Kidney tubule cell (primary cell): ENCODE measurements at regions not wholly inside any gene's neighbourhood (a gene's known extent, or its start where the extent isn't known, plus 50 kb on each side); places are given as distances from the start of the nearest gene placed in this dataset.
"Not testable (repeated sequence)": the region's sequence is repeated elsewhere in the genome, so short reads cannot be mapped to it uniquely, and the experiment has no call there.

Experiments
- DNase-seq: peaks from one replicate; pipeline ENCODE4 v3.0.0-alpha.2; 2018; ENCODE audit warnings: low spot score

- not testable (repeated sequence) for DNase-seq
These were observed 62.8 kb downstream of the SCP2D1 start for GRCh38 chr20:18876394-18876793.

DNA sequence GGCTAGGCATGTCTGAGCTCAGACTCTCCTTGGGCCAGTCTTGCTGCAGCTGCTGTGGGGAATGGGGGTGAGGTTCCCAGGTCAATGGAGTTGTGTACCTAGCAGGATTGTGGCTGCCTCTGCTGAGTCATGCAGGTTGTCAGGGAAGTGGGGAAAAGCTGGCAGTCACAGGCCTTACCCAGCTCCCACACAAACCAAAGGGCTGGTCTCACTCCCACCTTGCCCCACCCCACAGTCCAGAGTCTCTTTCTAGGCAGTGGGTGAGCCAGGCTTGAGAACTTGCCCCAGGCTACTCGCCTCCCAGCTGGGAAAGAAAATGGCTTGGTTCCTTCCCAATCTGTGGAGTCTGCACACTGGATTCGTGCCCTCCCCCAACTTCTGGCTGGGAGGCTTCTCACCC, 65.7 kb downstream of the SCP2D1 start:
- DNase-seq: peak; percentile 68

DNA sequence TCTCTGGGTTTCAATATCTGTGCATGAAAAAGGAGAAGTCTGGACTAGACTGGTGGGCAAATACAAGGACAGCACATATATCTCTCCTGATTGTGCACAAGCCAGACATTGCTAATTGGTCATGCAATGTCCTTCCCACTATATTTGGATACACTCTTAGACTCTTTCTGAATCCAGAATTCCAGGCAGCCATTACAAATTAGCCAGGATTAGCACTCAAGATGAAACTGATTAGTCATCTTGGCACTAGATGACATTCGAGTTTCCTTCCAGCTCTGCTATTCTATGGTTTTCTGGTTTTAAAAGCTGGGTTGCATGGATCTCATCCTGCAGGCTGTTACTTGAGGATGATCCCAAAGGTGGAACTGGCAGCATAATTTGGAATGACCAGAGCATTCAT, 73.2 kb downstream of the SCP2D1 start:
- peak; percentile 6 for DNase-seq

GRCh38 chr20:18901980-18902737, 88.6 kb downstream of the SCP2D1 start:
- no peak for DNase-seq

GRCh38 chr20:18904192-18904591, 90.6 kb downstream of the SCP2D1 start:
- no peak for DNase-seq

DNA sequence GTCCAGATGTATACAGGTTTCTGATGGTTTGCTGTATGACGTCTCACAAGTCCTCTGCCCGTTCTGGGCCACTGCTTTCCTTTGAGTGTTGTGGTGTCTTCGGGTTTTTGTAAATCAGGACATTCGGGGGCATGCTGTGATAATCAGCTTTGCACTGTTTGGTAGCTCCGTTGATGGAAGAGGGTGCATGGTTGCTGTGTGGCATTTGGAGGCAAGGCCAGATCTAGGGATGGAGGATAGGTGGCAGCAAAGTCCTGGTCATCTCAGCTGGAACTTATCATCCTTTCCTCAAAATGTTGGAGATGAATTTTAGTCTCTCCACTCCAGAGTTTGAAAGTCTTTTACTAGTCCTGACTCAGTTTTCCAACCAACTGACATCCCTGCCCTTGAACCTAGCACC, 91.0 kb downstream of the SCP2D1 start:
- DNase-seq: no peak

- DNase-seq: no peak
These were observed 92.5 kb downstream of the SCP2D1 start for GRCh38 chr20:18906046-18906445.

GRCh38 chr20:18907353-18907752, 93.8 kb downstream of the SCP2D1 start:
- no peak for DNase-seq

GRCh38 chr20:18908109-18908508, 94.5 kb downstream of the SCP2D1 start:
- DNase-seq: no peak

- no peak for DNase-seq
These were observed 95.7 kb downstream of the SCP2D1 start for GRCh38 chr20:18909254-18909653.

GRCh38 chr20:18913701-18914100, 100.1 kb downstream of the SCP2D1 start:
- no peak for DNase-seq

DNA sequence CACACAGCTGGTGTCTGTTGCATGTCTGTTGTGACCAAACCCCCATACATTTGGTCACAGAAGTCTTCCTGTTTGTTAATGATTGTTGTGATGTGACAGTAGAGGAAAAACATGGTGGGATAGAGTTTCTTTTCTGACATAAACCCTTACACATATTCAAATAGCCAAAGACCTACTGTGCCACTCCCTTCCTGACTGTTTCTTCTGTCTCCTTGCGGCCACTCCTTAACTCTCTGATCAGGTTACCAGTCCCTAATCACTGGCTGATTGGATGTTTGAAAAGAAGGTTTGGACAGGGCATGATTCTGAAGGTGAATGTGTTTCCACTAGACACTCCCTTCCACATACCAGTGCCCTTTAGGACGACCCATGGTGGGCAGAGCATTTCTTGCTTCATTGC, 101.2 kb downstream of the SCP2D1 start:
- DNase-seq: no peak

GRCh38 chr20:18916886-18917750, 103.5 kb downstream of the SCP2D1 start:
- no peak for DNase-seq

GRCh38 chr20:18919996-18920395, 106.4 kb downstream of the SCP2D1 start:
- no peak for DNase-seq

DNA sequence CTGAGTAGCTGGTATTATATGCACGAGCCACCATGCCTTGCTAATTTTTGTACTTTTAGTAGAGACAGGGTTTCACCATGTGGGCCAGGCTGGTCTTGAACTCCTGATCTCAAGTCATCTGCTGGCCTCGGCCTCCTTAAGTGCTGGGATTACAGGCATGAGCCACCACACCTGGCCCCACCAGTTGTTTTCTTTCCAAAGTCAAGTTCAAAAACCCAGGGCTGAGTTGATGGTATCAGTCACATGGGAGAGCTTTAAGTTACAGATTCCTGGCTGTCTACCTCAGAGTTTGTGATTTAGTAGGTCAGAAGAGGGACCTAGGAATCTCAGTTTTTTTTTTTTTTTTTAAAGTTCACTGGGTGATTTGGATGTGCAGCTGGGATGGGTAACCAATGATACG, 107.7 kb downstream of the SCP2D1 start:
- no peak for DNase-seq

GRCh38 chr20:18922251-18922650, 108.7 kb downstream of the SCP2D1 start:
- DNase-seq: no peak

DNA sequence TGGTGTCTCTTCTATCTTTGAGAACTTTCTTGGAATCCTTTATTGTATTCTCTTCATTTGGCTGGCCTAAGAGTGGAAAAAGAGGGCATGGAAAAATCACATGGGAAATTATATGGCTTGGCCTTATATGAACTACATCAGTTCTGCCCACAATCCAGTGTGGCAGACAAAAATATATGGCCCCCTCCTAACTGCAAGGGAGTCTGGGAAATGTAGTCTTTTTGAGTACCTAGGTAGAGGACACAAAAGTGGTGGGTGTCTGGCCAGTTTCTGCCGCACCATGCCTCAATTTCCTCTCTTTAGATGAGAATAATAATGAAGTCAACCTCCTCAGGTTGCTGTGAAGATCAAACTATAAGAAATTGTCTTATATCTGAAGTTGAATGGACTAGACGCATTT, 109.3 kb downstream of the SCP2D1 start:
- DNase-seq: no peak

DNA sequence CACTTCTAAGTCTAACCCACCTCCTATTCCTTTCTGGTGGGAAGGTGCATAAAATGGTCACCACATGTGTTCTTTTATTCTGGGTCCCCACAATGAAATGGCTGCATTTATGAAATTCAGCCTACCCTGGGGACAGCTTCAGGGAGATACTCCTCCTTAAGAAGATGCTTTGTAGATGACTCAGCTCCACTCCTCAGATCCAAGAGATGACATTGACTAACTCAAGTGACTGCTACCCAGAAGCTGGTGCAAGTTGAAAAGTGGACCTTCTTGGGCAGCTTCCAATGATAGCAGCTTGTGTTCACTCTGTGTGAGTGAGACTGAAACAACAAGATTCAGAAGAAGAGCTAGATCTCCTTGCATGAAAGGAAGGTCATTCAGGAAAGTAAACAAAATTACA, 113.4 kb downstream of the SCP2D1 start:
- no peak for DNase-seq

GRCh38 chr20:18928626-18929025, 115.0 kb downstream of the SCP2D1 start:
- DNase-seq: no peak

DNA sequence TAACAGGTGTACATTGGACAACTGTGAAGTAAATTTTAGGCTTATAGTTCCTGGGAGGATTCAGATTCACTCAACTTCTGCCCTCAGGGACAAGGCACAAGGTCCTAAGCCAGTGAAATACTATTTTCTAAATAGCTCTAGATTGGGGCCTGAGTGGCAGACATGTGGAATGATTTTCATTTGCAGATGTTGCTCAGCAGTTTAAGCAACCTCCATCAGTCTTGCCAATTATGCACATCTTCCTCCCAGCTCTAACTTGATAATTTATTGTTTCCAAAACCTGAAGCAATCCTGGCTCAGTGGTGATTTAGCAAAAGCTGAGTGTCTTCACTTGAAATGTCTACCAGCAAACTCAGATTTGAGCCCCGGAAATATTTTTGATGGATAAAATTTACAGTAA, 116.2 kb downstream of the SCP2D1 start:
- DNase-seq: no peak

- no peak for DNase-seq
These were observed 130.0 kb downstream of the SCP2D1 start for GRCh38 chr20:18943542-18943941.

GRCh38 chr20:18956890-18957289, 143.3 kb downstream of the SCP2D1 start:
- no peak for DNase-seq

DNA sequence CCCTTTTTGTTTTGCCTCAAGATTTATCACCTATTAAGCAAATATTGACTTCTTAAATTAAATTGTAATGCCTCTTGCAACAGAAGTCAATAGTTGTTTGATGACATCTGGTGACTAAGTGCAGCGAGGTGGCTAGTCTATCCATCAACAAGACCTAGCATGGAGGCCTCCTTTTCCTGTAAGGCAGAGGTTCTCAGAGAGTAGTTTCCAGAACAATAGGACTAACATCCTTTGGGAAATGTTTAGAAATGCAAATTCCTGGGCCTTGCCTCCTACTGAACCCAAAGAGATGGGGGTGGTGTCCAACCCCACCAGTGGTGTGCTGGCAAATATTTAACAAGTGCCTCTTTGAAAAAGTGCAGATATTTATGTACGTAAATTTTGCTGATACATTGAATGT, 143.7 kb downstream of the SCP2D1 start:
- no peak for DNase-seq
